ENCODE measurements at regions not wholly inside any gene's neighbourhood (a gene's known extent, or its start where the extent isn't known, plus 50 kb on each side); places are given as distances from the start of the nearest gene placed in this dataset.

GRCh38 chr18:71370095-71370494 is 1081.2 kb downstream of the SOCS6 start:
- TF ChIP-seq EZH2phosphoT487 (IDR thresholded peaks at IDR 0.05; ENCODE audit: low read length) (no peak), EZH2 (optimal IDR thresholded peaks at IDR 0.05; ENCODE audit: low read depth, low read length) (no peak)
